Stimulated activated CD8-positive, alpha-beta memory T cell treated with anti-CD3 and anti-CD28 coated beads, Interleukin-7, amount 100 ng/mL, for 48 hours (primary cell): ENCODE measurements at regions not wholly inside any gene's neighbourhood (a gene's known extent, or its start where the extent isn't known, plus 50 kb on each side); places are given as distances from the start of the nearest gene placed in this dataset.

Source experiments
- DNase-seq, 2 donors: peaks; one replicate each; pipeline ENCODE4 v3.0.0-alpha.2; 2020; ENCODE audit warnings: low read depth in 1 of 2; ENCODE audit errors: extremely low read depth in 1 of 2

GRCh38 chr14:22458737-22459136 is 130.3 kb downstream of the DAD1 start:
- no peak for DNase-seq

- DNase-seq: no peak
These were observed 131.9 kb downstream of the DAD1 start for GRCh38 chr14:22456998-22457594.

- DNase-seq: no peak
These were observed 132.6 kb downstream of the DAD1 start for GRCh38 chr14:22456421-22456820.

GRCh38 chr14:22452330-22452729 is 136.7 kb downstream of the DAD1 start:
- DNase-seq: no peak

DNA sequence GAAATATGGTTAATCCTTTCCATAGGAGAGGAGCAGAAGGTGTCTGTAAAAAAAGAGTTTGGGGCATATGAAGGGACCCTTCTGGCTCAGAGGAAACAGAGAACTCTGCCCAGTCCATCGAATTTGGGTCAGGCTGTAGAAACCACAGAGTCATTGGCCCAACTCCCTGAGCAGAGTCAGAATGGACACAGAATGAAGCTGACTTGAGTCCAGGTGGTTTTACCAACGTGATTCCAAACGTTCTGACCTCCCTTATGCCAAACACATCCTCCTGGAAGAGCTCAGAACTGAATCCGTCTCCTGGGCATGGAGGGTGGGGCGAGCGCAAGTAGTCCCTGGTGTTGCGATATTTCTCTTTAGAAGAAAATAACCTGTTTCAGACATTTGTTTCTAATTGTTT is 138.8 kb downstream of the DAD1 start:
- DNase-seq: no peak

DNA sequence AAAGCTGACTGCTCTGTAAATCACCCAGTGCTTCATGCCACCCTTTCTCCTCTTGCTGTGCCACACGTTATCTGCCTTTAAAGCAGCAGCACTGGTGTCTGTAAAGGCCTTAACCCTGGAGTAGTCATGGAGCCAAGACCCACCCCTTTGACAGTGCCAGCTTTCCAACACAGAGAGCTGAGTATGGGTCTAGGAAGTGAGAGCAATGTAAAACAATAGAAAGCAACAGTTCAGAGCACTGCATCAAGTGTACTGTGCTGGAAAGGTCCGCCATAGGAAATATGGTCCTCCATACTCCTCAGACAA is 139.5 kb downstream of the DAD1 start:
- no peak for DNase-seq

DNA sequence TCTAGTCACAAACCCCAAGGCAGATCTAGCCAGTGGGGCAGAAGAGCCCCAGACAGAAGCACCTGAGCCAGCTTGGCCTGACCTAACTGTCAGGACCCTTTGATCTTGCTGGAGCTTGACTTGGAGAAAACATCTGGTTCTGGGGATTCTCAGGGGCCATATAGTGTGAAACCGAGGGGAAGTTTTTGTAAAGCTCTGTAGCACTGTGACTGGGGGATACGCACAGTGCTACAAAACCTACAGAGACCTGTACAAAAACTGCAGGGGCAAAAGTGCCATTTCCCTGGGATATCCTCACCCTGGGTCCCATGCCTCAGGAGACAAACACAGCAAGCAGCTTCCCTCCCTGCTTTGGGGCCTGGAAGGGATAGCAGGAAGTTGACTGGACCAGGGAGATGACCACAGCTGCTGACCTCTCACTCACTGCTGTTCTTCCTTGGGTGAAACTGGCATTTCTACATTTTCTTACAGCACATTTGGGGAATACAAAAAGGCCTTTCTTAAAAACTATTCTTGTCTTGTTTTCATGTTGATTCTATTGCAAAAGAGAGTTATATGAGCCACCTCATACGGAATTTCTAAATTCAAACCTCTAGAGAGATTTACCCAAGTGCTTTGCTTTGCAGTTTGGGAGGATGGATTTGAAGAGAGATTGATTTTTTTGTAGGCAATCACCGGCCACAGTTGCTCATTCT is 140.0 kb downstream of the DAD1 start:
- DNase-seq: no peak

DNA sequence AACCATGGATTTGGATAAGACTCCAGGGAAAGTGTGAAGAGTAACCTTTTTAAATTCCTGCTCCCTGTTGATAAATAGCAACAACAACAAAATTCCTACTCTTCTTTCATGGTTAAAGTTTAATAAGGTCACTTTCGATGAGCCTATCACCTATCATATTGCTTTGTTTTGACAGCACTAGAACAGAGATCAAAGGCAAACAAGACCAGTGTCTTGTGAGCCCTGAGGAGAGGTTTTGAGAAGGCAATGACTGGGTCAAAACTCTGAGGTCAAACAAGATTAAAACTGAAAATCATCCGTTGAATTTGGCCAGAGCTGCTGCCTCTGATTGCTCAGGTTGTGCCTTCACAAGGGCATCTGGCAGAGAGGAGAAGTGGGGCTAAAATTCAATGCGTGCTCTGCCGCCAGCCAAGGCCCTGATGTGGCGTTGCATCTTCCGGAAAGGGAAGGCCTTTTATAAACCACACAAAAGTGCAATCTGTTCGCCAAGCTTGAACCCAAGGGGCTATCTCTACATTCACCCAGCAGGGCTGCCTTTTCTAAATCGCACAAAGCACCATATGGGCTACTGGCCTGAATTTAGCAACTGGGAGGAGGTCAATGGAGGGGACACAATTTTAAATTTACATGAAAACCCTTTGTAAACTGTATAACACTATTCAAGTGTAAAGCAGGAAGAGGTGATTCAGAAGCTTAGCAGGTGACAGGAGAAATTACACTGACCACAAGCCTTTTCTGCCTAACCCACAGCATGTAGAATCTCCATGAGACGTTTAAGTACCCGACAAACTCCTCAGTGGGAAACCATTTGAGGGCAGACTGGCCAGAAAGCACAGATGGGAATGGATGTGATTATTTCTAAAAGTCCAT is 140.8 kb downstream of the DAD1 start:
- no peak for DNase-seq

DNA sequence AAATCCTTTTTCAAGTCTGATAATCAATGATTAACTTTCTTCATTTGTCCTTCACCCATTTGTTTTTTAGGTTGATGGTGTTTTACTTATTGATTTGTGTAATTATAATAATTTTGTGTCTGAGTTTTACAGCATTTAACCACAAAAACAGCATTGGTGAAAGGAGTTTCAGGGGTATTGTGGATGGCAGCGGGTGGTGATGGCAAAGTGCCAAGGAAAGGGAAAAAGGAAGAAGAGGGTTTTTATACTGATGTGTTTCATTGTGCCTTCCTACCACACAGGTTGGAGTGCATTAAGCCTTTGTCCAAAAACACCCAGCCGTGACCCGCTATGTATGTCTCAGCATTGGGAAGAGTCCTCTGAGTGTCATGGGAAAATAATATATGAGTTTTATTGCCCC is 150.3 kb downstream of the DAD1 start:
- DNase-seq: no peak

DNA sequence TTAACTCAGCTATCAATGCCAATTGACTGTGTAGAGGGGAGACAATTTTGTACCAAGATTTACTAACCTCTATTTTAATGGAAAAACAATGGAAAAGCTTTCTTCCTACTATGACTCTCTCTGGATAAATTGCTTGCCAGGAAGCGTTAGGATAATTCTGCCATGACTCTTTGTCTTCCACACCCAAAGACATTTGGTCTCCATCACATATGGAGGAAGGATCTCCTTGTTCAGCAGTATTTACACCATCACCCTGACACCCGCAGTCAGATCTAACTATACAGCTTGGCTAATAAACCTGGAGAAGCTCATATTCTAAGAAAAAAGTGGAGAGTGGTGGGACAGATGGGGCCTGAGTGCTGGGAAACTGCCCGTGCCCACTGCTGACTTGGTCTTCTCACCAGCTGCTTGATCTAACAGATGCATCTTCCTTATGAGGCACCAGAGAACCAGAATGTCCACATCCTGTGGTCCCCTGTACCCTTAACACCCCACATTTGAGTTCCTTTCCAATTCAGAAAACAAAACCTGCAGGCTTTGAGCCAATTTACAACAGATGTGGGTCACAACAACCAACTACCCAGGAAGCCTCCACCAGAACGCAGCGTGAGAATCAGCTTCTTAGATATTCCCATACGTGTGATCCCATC is 154.0 kb downstream of the DAD1 start:
- DNase-seq: no peak

GRCh38 chr14:22434030-22434429 is 155.0 kb downstream of the DAD1 start:
- DNase-seq: no peak

DNA sequence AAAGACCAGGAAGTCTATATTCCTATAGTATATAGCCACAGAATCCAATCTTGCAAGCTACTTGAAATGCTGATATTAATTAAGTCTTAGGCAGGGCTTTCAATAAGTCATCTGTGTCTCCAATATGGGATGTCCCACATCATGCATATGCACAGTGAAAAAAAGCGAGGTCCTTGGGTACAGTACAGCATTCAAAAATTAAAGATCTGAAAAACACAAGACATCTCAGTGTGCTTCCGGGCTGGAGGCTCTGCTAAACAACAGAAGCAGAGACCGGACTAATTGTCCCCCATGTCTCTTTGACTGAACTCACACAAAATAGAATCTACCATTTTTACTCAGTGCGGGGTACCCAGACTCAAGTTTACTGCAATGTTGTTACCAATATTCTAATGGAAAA is 156.0 kb downstream of the DAD1 start:
- no peak for DNase-seq

- DNase-seq: no peak
These were observed 156.6 kb downstream of the DAD1 start for GRCh38 chr14:22432348-22432976.

DNA sequence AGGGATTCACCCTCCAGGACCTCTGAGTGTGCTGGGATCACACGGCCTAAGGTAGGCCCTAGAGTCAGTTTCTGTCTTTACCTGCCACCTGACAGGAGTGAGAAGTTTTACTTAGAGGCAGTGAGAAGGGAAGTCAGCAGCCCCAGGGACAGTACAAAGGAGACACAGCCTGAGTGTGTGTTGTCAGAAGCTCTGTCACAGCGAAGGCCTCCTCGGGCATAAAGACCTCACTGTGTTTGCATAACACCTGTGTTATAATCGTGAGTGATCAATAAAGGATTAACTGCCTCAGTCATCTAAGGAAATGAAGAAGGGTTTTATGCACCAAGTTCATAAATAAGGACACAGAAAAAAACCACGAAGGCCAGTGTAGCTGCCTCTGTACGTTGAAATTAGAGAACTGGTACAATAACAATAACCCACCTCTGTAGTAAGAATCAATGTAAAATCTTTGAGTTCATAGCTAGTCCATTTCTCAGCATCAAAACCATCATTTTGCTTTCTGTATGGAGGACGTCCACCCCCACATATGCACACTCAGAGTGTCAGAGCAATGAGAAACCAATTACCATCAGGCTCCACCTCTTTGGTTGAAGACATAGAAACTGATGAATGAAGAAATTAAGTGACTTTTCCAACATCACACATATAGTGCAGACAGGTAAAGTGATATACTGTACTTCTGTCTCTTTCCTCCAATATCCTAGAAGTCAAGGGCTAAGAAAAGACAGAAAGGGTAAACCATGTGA is 159.3 kb downstream of the DAD1 start:
- no peak for DNase-seq

GRCh38 chr14:22428700-22429291 is 160.2 kb downstream of the DAD1 start:
- DNase-seq: no peak

DNA sequence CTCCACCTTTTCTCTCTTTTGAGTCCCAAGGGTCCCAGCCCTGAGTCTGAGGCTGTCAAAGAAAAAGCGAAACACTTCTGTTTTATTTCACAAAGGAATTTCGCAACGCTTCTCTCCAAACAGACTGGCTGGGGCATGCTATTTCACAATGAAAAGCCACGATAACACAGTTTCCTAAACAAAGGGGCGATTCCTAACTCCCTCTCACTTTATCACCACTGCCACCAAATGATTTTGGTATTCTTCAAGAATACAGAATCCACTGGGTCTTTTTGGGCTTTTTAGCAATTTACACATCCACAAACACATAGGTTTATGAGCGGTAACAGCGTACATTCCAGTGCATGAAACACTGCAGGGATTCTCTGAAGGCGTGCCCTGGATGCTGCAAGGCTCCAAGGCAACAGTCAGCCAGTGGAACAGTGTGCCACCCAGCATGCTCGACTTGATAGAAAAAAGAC is 161.2 kb downstream of the DAD1 start:
- no peak for DNase-seq

GRCh38 chr14:22426711-22427110 is 162.3 kb downstream of the DAD1 start:
- no peak for DNase-seq

GRCh38 chr14:22423958-22424357 is 165.1 kb downstream of the DAD1 start:
- no peak for DNase-seq

- DNase-seq: no peak
These were observed 166.8 kb downstream of the DAD1 start for GRCh38 chr14:22422238-22422637.

- DNase-seq: no peak
These were observed 168.3 kb downstream of the DAD1 start for GRCh38 chr14:22420598-22421186.
